Inflammatory macrophage treated with lipopolysaccharide for 1 hour (primary cell): ENCODE measurements at regions not wholly inside any gene's neighbourhood (a gene's known extent, or its start where the extent isn't known, plus 50 kb on each side); places are given as distances from the start of the nearest gene placed in this dataset.

ENCODE experiments used
- DNase-seq, 2 donors: peaks; one replicate each; pipeline ENCODE4 v3.0.0-alpha.2; 2020 to 2022

DNA sequence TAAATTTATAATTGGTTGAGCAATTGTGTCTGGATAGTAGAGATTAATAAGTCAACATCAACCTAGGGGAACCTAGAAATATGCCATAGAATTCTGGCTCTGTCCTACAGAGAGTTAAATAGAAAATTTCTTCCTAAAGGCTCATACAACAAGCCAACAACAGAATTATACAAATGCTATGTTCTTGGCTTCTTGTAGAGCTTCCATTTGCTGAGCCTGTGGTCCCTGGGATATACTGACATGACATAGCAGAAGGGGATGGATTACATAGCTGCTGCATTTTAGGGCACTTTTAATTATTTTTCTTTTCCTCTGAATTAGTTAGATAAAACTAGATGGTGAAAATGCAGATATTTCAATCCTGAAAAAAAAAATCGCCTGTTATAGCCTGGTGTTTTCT, 95.5 kb upstream of the ST6GAL2 start:
- DNase-seq, result no peak

GRCh38 chr2:106982350-106982749, 96.4 kb upstream of the ST6GAL2 start:
- no peak for DNase-seq

GRCh38 chr2:106983305-106983704, 97.3 kb upstream of the ST6GAL2 start:
- no peak for DNase-seq

GRCh38 chr2:106988361-106988760, 102.4 kb upstream of the ST6GAL2 start:
- no peak for DNase-seq

GRCh38 chr2:106990297-106990696, 104.3 kb upstream of the ST6GAL2 start:
- DNase-seq, result no peak

DNA sequence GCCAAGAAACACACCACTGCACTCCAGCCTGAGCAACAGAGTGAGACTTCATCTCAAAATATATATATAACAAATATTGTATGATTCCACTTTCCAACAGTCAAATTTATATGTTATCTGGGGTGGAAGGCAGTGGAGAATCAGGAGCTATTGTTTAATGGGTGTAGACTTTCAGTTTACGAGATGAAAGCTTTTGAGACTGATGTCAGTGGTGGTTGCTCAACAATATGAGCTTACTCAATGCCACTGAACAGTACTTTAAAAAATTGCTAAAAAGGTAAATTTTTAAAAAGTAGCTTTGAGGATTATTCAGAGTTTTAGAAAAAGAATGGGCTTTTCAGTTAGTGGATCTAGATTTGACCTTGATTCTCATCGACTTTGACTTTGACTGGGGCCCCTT, 105.9 kb upstream of the ST6GAL2 start:
- DNase-seq, result no peak

DNA sequence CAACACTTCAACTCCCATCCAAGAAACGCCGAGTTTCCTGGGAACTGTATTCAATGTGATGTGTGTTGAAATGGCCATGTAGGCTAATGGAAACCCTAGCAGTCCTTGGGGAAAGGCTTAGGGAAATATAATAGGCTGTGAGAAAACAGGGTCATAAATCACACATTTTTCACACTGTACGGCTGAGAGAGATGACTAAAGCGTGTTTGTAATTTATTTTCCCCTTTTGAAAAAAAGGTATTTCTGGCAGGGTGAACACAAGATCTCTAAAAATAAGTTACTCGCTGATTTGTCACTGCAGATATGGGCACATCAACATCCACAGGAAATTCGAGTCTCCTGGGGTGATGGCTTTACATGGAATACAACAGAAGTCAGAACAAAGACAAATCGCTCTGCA, 109.6 kb upstream of the ST6GAL2 start:
- DNase-seq, result no peak

DNA sequence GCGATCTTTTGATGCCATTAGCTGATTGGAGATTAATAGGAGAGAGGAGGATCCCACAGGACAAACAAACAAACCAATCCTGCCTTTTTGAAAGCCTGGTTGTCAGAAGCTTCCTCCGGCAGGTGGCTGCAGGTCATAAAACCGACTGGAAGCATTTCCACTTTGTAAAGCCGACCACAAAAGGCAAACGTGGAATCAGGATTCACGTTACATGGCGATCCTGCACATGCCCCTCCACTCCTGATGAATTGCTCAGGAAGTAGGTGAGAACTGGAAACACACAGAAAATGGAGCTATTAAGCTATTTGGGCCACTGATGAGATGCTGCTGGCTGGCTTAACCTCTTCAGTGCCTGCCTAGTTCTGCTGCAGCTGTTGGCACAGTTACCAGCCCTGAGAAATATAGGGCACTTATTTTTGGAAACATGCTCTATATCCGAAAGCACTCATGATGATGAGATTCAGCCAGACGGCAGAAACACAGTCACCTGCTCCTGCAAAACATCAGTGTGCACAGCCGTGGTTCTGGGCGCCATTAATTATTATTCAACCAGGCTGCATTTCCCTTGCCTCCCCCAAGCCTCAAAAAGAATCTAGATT, 110.3 kb upstream of the ST6GAL2 start:
- DNase-seq, result no peak

- no peak for DNase-seq
These were observed 111.2 kb upstream of the ST6GAL2 start for GRCh38 chr2:106997204-106997603.

GRCh38 chr2:107001062-107001461, 115.1 kb upstream of the ST6GAL2 start:
- DNase-seq, result no peak

DNA sequence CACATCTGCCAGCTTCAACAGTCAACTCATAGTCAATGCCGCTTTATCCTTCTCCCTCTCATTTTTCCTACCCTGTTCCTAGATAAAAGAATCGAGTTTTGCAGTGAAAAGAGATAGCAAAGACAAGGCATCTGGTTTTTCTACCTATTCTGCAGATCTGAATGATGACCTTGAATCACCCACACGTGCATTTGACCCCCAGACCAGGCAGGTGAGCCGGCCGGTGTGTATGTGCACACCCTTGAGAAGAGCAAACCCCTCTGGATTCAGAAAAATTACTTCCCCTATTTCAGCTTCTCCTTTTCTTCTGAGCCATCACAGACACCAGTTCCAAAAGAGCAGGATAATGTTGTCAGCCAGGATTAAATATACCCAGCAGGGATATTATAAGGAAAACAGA, 115.6 kb upstream of the ST6GAL2 start:
- no peak for DNase-seq

DNA sequence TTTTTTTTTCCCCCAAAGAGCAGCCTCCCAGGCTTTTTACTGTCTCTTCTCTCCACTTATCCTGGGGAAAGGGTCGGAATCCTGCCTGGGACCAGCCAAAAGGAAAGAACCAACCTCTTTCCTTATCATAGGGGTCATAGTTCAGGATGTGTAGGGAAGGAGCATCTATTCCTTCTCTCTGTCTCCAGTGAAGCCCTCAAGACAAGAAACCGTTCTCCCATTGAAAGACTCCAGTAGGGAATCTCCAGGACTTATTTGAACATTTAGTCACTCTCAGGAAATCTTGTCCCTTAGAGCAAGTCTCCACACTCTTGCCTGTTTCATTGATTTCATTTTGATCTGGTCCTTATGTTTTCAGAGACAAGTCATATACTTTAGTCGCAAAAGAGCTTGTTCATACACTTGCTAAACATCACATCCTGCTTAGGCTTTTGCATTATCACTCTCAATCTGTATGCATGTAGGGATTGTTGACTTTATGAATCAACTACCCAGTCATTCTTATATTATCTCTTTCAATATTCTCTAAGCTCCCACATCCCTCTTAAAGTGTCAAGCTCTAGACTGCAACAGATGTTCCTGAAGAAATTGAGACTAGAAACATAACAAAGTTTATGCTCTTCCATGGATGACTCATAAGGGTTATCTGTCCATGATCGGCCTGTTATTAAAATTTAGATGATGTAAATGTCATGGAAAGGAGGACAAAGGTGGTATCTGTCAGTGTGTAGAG, 116.2 kb upstream of the ST6GAL2 start:
- DNase-seq, result no peak

DNA sequence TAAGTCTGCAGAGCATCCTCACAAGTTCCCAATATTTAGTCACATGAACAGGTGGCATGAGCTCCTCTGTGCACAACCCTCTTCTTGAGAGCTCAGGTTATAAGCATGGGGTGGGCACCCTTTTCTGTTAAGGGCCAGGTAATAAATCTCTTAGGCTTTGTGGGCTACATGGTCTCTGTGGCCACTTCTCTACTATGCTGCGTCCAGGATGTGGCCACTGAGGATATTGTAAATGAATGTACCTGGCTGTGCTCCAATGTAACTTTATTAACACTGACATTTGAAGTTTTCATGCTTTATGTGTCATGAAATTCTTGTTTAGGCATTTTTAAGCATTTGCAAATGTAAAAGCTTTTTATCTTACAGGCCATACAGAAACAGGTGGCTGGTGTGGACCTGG, 116.8 kb upstream of the ST6GAL2 start:
- no peak for DNase-seq

DNA sequence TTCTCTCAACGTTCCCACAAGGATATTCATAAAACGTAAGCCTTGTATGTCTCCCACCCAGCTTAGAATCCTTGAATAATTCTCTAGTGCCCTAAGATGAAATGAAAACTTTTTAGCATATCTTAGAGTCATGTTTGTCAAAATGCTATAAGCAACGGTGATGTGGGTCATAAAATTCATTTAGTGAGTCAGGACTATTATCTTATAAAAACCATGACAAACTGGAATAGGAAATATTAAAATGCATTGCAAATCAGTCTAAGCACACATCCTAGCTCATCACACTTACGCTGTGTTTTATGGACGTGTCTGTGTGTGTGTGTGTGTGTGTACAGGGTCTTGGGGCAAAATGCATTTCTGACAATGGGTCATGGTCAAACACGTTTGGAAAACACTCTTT, 119.9 kb upstream of the ST6GAL2 start:
- no peak for DNase-seq

- no peak for DNase-seq
These were observed 120.9 kb upstream of the ST6GAL2 start for GRCh38 chr2:107006836-107007235.

DNA sequence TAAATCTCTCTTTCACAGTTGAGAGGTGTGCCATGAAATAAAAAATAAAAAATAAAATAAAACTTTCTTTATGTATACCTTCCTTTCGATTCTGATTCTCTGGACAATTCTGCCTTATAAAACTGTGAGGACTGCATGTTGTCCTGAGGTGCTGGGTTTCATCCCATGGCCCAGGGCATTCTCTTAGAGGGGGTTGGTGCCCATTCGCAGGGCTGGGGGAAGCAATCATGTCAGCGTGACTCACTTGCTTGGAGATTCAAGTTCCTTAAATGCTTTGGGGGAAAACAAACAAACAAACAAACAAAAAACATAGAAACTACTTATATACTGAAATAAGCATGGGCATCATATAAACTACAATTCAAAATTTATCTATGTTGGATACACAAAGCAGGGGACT, 122.0 kb upstream of the ST6GAL2 start:
- no peak for DNase-seq

- no peak for DNase-seq
These were observed 122.9 kb upstream of the ST6GAL2 start for GRCh38 chr2:107008843-107009242.

DNA sequence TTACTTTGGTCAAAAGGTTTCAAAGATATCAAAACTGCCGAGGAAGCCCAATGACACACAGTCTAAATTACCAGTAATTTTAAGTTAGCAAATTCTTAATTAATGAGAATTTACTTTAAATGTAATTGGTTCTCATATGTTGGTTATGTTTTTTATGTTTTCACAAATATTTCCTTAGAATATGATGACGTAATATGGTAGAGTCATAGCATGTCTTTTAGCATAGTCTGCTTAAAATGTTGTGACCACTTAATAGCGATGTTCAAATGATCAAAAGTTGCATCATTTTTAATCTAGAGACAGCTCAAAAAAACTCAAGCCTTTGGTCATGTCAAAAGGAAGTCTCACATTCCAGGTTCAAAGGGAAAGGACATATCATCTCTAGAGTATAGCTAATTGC, 123.3 kb upstream of the ST6GAL2 start:
- DNase-seq, result no peak

DNA sequence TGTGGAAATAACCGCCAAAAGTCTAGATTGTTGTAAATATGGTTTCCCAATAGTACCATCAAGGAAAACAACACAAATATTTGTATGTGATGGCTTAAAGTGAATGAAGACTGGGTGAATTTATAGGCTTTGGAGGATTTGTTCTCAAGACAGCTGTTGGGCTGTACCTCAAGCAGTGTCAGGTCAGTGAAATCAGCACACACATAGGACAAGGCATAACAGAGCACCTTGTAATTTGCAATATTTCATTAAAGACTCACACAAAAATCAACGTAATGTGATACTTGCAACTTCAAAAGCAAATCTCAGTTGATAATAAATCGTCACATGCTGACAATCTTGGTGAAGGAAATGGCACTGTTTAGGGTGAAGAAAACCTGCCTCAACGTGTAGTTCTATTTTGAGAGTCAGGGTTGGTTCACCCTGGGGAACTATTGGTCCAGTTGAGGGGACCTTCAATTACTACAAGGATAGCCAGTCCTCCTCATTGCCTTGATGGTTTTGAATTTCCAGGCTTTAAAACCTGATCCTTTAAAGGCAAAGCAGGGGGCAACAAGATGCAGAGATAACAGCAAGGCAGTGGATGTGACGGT, 126.8 kb upstream of the ST6GAL2 start:
- no peak for DNase-seq

DNA sequence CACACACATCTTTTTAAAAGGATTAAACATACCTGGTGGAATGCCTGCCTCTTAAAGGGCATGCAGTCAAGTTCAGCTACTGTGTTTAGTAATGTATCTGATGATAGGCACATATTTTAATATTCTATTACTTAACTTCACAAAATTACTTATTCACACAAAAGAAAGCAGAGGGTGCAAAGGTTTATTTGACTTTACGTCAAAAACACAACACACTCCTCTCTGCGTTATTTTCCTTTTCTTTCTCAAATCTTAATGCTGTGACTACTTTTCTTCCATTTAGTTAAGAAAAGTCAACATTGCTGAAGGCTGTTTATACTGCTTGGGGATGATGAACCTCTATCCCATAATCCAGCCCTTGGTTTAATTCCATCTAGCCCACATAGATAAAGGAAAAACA, 127.9 kb upstream of the ST6GAL2 start:
- no peak for DNase-seq

DNA sequence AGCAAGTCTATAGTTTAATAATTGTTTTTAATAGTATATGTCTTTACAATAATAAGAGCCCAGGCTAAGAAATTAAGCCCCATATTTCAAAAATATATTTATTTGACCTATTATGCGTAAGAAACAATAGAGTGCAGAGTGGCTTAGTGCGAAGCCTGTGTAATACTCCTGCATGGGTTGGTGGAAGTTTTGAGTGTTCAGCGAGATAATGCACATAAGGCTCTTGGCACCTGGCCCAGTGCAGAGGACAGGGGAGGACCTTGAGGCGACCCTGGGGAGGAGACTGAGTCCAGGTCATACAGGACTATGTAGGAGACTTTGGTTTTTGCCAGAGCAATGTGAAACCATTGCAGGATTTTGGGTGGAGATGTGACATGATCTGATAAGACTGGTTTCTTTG, 132.4 kb upstream of the ST6GAL2 start:
- no peak for DNase-seq

DNA sequence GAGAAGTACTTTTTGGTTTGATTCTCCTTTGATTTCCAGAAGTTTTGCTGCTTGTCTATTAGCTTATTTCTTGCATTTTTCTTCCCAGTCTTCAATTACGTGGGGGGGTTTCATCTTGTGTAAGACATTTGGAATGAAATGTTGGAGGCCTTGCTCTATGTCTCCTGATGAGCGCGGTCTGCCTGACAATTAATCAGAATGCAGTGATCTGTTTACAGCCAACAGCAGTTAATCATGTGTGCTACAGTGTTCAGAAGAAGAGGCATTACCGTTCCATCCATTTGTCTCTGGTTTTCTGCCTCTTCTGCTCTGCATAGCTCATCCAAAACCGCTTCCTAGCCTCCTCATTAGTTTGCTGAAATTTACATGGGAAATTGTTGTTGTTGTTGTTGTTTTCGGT, 134.4 kb upstream of the ST6GAL2 start:
- no peak for DNase-seq

- no peak for DNase-seq
These were observed 138.3 kb upstream of the ST6GAL2 start for GRCh38 chr2:107024269-107024668.

- DNase-seq, result no peak
These were observed 139.4 kb upstream of the ST6GAL2 start for GRCh38 chr2:107025291-107025857.
